DND-41 (cell line): ENCODE measurements at regions not wholly inside any gene's neighbourhood (a gene's known extent, or its start where the extent isn't known, plus 50 kb on each side); places are given as distances from the start of the nearest gene placed in this dataset.

Source experiments
- EZH2 ChIP-seq: IDR thresholded peaks from 3 replicates; pipeline ENCODE4 v1.6.1; 2012; ENCODE audit warnings: borderline replicate concordance, low read depth, mild to moderate bottlenecking, moderate library complexity, low read length, inconsistent platforms; ENCODE audit not compliant: severe bottlenecking
- TF ChIP-seq, protein P1 (sequence below): IDR thresholded peaks from 2 replicates; pipeline ENCODE4 v1.5.1; 2012; ENCODE audit warnings: borderline replicate concordance, low read length, moderate library complexity, mild to moderate bottlenecking; ENCODE audit not compliant: poor library complexity, severe bottlenecking; ENCODE audit errors: extremely low read depth

DNA sequence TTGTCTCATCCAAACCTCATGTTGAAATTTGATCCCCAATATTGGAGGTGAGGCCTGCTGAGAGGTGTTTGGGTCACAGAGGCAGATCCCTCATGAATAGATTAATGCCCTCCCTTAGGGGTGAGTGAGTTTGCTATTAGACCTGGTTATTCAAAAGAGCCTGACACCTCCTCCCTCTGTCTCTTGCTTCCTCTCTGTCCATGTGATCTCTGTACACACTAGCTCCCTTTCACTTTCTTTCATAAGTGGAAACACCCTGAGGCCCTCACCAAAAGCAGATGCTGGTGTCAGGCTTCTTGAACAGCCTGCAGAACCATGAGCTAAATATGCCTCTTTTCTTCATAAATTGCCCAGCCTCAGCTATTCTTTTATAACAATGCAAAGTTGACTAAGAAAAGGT, 447.1 kb downstream of the MDFIC start:
- TF ChIP-seq, protein P1, sequence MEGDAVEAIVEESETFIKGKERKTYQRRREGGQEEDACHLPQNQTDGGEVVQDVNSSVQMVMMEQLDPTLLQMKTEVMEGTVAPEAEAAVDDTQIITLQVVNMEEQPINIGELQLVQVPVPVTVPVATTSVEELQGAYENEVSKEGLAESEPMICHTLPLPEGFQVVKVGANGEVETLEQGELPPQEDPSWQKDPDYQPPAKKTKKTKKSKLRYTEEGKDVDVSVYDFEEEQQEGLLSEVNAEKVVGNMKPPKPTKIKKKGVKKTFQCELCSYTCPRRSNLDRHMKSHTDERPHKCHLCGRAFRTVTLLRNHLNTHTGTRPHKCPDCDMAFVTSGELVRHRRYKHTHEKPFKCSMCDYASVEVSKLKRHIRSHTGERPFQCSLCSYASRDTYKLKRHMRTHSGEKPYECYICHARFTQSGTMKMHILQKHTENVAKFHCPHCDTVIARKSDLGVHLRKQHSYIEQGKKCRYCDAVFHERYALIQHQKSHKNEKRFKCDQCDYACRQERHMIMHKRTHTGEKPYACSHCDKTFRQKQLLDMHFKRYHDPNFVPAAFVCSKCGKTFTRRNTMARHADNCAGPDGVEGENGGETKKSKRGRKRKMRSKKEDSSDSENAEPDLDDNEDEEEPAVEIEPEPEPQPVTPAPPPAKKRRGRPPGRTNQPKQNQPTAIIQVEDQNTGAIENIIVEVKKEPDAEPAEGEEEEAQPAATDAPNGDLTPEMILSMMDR = no peak
- TF ChIP-seq EZH2 = no peak
